GM23338 (cell line): ENCODE measurements at regions not wholly inside any gene's neighbourhood (a gene's known extent, or its start where the extent isn't known, plus 50 kb on each side); places are given as distances from the start of the nearest gene placed in this dataset.

ENCODE experiments used
- ATAC-seq: fragments of 200-7000 bp; cut with Tn5 transposase; 3 replicates; pipeline ENCODE4 v1.9.1; 2020
- DNase-seq: peaks from one replicate; pipeline ENCODE4 v3.0.0-alpha.2; 2015; ENCODE audit warnings: low spot score
- H2AFZ ChIP-seq: fragments of 200-600 bp; sonication (generic); 2 replicates; pipeline ENCODE4 v1.8.0; 2016; ENCODE audit warnings: antibody characterized with exemption, mild to moderate bottlenecking, moderate library complexity
- H3F3A ChIP-seq: fragments of 200-600 bp; sonication (generic); replicated peaks from 2 replicates; pipeline ENCODE4 v1.8.0; 2017; ENCODE audit warnings: antibody characterized with exemption, mixed run types, low read depth
- H3K27ac ChIP-seq: fragments of 200-600 bp; sonication (generic); 2 replicates; pipeline ENCODE4 v1.6.1; 2016; ENCODE audit warnings: low read depth
- H3K27me3 ChIP-seq: fragments of 200-600 bp; sonication (generic); 2 replicates; pipeline ENCODE4 v1.8.0; 2016; ENCODE audit warnings: mild to moderate bottlenecking, mixed run types, moderate library complexity; ENCODE audit not compliant: insufficient read depth
- H3K36me3 ChIP-seq: fragments of 200-600 bp; sonication (generic); 2 replicates; pipeline ENCODE4 v1.8.0; 2016; ENCODE audit warnings: mild to moderate bottlenecking; ENCODE audit not compliant: insufficient read depth
- H3K4me1 ChIP-seq: fragments of 200-600 bp; sonication (generic); 2 replicates; pipeline ENCODE4 v1.8.0; 2016; ENCODE audit warnings: mild to moderate bottlenecking, moderate library complexity; ENCODE audit not compliant: insufficient read depth
- H3K4me2 ChIP-seq: fragments of 200-600 bp; sonication (generic); 2 replicates; pipeline ENCODE4 v1.7.1; 2017; ENCODE audit warnings: mixed run types
- H3K4me3 ChIP-seq: fragments of 200-600 bp; sonication (generic); 2 replicates; pipeline ENCODE4 v1.6.1; 2016; ENCODE audit warnings: mixed run types
- H3K79me2 ChIP-seq: fragments of 200-600 bp; sonication (generic); replicated peaks from 2 replicates; pipeline ENCODE4 v1.8.0; 2017; ENCODE audit warnings: mild to moderate bottlenecking; ENCODE audit not compliant: insufficient read depth
- H3K9me2 ChIP-seq: fragments of 200-600 bp; sonication (generic); 2 replicates; pipeline ENCODE4 v1.8.0; 2017; ENCODE audit not compliant: insufficient read depth
- H4K20me1 ChIP-seq: fragments of 200-600 bp; sonication (generic); replicated peaks from 2 replicates; pipeline ENCODE4 v1.8.0; 2017; ENCODE audit warnings: mild to moderate bottlenecking; ENCODE audit not compliant: insufficient read depth
- H3K27ac Mint-ChIP-seq: 2 replicates; pipeline ENCODE4 v1.8.0; 2020; ENCODE audit warnings: inconsistent platforms, mild to moderate bottlenecking, moderate library complexity, mixed read lengths
- H3K27me3 Mint-ChIP-seq: 3 replicates; pipeline ENCODE4 v1.8.0; 2022; ENCODE audit warnings: low read depth, mild to moderate bottlenecking, moderate library complexity, mixed read lengths, inconsistent platforms; ENCODE audit not compliant: insufficient read depth, poor library complexity
- H3K36me3 Mint-ChIP-seq: 3 replicates; pipeline ENCODE4 v1.8.0; 2021; ENCODE audit warnings: low read depth, mild to moderate bottlenecking, inconsistent platforms, moderate library complexity, mixed read lengths
- H3K4me1 Mint-ChIP-seq: 3 replicates; pipeline ENCODE4 v1.8.0; 2020; ENCODE audit warnings: mild to moderate bottlenecking, inconsistent platforms, mixed read lengths
- H3K4me3 Mint-ChIP-seq: 3 replicates; pipeline ENCODE4 v1.8.0; 2021; ENCODE audit warnings: moderate library complexity, mild to moderate bottlenecking, inconsistent platforms, mixed read lengths
- H3K9me3 Mint-ChIP-seq: 3 replicates; pipeline ENCODE4 v1.8.0; 2020; ENCODE audit warnings: moderate library complexity, mild to moderate bottlenecking, inconsistent platforms, mixed read lengths
- CREB1 ChIP-seq: fragments of 250-450 bp; sonication (Bioruptor Pico); IDR thresholded peaks from 2 replicates; pipeline ENCODE4 v1.5.0; 2020; ENCODE audit warnings: low read depth, mild to moderate bottlenecking, moderate library complexity
- CTCF ChIP-seq, 2 experiments: fragments of 200-600 bp in 1 of 2; sonication (generic) in 1 of 2; conservative IDR thresholded peaks; 2 replicates each; pipeline versions ENCODE4 v1.5.1 to v1.6.1; 2016 to 2017; ENCODE audit warnings: antibody characterized with exemption in 2 of 2, low read depth in 2 of 2, mild to moderate bottlenecking in 2 of 2, moderate library complexity in 1 of 2
- ETS1 ChIP-seq: IDR thresholded peaks from 2 replicates; pipeline ENCODE4 v1.6.1; 2016; ENCODE audit warnings: antibody characterized with exemption
- EZH2 ChIP-seq: fragments of 200-600 bp; sonication (generic); IDR thresholded peaks from one replicate; pipeline ENCODE4 v1.8.0; 2017; ENCODE audit warnings: antibody characterized with exemption, mild to moderate bottlenecking, low read depth; ENCODE audit not compliant: unreplicated experiment
- EZH2phosphoT487 ChIP-seq: fragments of 200-600 bp; sonication (generic); IDR thresholded peaks from one replicate; pipeline ENCODE4 v1.8.1; 2018; ENCODE audit warnings: antibody characterized with exemption; ENCODE audit not compliant: unreplicated experiment
- JUNB ChIP-seq: IDR thresholded peaks from one replicate; pipeline ENCODE4 v1.6.1; 2016; ENCODE audit warnings: antibody characterized with exemption; ENCODE audit not compliant: unreplicated experiment
- NANOG ChIP-seq: IDR thresholded peaks from 2 replicates; pipeline ENCODE4 v1.6.1; 2016; ENCODE audit warnings: antibody characterized with exemption, borderline replicate concordance
- POLR2AphosphoS5 ChIP-seq: IDR thresholded peaks from 2 replicates; pipeline ENCODE4 v1.6.1; 2016; ENCODE audit warnings: antibody characterized with exemption, low read depth
- REST ChIP-seq: IDR thresholded peaks from one replicate; pipeline ENCODE4 v1.6.1; 2018; ENCODE audit warnings: antibody characterized with exemption; ENCODE audit not compliant: unreplicated experiment
- STAT1 ChIP-seq: IDR thresholded peaks from one replicate; pipeline ENCODE4 v1.6.1; 2016; ENCODE audit warnings: antibody characterized with exemption; ENCODE audit not compliant: unreplicated experiment
- ZNF114 ChIP-seq: fragments of 250-450 bp; sonication (Bioruptor Pico); IDR thresholded peaks from 2 replicates; pipeline ENCODE4 v1.5.0; 2020; ENCODE audit warnings: mild to moderate bottlenecking, moderate library complexity
- ZNF331 ChIP-seq: fragments of 250-450 bp; sonication (Bioruptor Pico); IDR thresholded peaks from 2 replicates; pipeline ENCODE4 v1.5.0; 2020; ENCODE audit warnings: low read depth, mild to moderate bottlenecking, moderate library complexity
- ZNF462 ChIP-seq: fragments of 250-450 bp; sonication (Bioruptor Pico); IDR thresholded peaks from 2 replicates; pipeline ENCODE4 v1.5.0; 2020; ENCODE audit warnings: mild to moderate bottlenecking, moderate library complexity

GRCh38 chr20:62580052-62580451 lies 62.3 kb upstream of the SLCO4A1 start:
- H3K27me3 ChIP-seq = no peaks in the 10 kb centered on the region
- H3K9me2 ChIP-seq = no peaks in the 10 kb centered on the region
- Mint-ChIP-seq H3K4me1 (peaks cover 30% of the 10 kb centered on the region), H3K27ac (no peak overlapping the region), H3K27me3 (peaks cover 24% of the 10 kb centered on the region), H3K9me3 (no peaks in the 10 kb centered on the region; the same call in 2 of the 3 replicates), H3K36me3 (no peaks in the 10 kb centered on the region; the same call in 2 of the 3 replicates), H3K4me3 (no peak overlapping the region)
- TF ChIP-seq EZH2 (no peak), ZNF114 (CRISPR knock-in tag) (no peak), CTCF (conservative IDR thresholded peaks at IDR 0.05; ENCODE audit: low read depth in 2 of 2) (no peak), STAT1 (no peak), NANOG (no peak), REST (no peak), EZH2phosphoT487 (no peak), CREB1 (CRISPR knock-in tag) (no peak), ZNF462 (CRISPR knock-in tag) (no peak), ETS1 (no peak), JUNB (no peak), ZNF331 (CRISPR knock-in tag) (no peak), POLR2AphosphoS5 (no peak)
- H3K36me3 ChIP-seq = no peaks in the 10 kb centered on the region
- H3K4me2 ChIP-seq = no peak overlapping the region
- H2AFZ ChIP-seq = no peak overlapping the region
- peaks cover 9% of the 10 kb centered on the region; the same call in 1 of the 2 replicates for H3K4me1 ChIP-seq
- H3K79me2 ChIP-seq = no peaks in the 10 kb centered on the region
- H3K4me3 ChIP-seq = no peak overlapping the region
- no peaks in the 10 kb centered on the region for H3F3A ChIP-seq
- no peak overlapping the region for H3K27ac ChIP-seq
- no peak for ATAC-seq
- DNase-seq = no peak
- H4K20me1 ChIP-seq = no peaks in the 10 kb centered on the region
